Vagina (tissue), 2 donors: ENCODE measurements at regions not wholly inside any gene's neighbourhood (a gene's known extent, or its start where the extent isn't known, plus 50 kb on each side); places are given as distances from the start of the nearest gene placed in this dataset.

Source experiments
- POLR2A ChIP-seq, 2 donors: fragments of 450-650 bp; IDR thresholded peaks; one replicate each; pipeline ENCODE4 v1.6.1; 2017; ENCODE audit warnings: antibody characterized with exemption in 2 of 2, mild to moderate bottlenecking in 2 of 2, moderate library complexity in 2 of 2
- TF ChIP-seq, protein P1 (sequence below), 3 experiments: fragments of 450-650 bp in 2 of 3; fragments of 200-600 bp in 1 of 3; sonication (generic) in 1 of 3; IDR thresholded peaks; one replicate each; pipeline ENCODE4 v1.5.1; 2017 to 2019; ENCODE audit warnings: antibody characterized with exemption in 3 of 3, mild to moderate bottlenecking in 2 of 3, moderate library complexity in 2 of 3

DNA sequence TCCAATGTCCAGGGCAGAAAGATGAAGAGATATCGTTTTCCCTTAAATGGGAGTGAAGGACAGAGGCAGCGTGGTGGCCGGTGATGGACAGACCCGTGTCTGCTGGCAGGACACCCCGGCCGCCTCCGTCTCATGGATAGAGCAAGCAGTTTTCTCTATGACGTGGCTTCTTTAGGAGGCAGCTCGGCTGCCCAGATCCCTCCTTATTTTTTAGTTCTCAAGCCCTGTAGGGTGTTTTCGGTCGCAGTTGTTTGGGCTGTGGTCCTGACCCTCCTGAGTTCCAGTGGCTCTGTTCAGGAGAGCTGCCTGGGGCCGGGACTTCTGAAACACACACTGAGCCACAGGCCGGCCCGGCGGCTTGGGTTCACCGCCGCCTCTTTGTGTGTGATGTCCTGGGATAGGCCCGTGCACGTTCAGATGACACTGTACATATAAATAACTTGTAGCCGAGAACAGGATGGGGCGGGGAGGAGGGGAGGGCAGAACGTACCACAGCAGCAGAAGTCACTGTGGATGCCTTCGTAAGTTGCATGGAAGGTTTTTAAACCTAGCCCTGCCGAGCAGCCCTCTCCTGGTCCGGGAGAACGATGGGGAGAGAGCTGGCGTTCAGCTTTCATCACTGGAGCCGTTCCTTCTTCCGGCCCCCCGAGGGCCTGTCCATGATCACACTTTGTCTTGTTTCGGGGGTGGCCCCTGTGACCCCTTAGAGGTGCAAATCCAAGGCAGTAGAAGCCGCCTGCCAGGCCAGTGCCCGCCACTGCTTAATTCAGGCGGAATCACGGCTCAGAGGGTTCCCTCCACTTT is 65.2 kb downstream of the SIK1 start:
- TF ChIP-seq, protein P1, sequence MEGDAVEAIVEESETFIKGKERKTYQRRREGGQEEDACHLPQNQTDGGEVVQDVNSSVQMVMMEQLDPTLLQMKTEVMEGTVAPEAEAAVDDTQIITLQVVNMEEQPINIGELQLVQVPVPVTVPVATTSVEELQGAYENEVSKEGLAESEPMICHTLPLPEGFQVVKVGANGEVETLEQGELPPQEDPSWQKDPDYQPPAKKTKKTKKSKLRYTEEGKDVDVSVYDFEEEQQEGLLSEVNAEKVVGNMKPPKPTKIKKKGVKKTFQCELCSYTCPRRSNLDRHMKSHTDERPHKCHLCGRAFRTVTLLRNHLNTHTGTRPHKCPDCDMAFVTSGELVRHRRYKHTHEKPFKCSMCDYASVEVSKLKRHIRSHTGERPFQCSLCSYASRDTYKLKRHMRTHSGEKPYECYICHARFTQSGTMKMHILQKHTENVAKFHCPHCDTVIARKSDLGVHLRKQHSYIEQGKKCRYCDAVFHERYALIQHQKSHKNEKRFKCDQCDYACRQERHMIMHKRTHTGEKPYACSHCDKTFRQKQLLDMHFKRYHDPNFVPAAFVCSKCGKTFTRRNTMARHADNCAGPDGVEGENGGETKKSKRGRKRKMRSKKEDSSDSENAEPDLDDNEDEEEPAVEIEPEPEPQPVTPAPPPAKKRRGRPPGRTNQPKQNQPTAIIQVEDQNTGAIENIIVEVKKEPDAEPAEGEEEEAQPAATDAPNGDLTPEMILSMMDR (IDR thresholded peaks at IDR 0.05): no peak
- TF ChIP-seq POLR2A (IDR thresholded peaks at IDR 0.05): no peak
